ENCODE measurements at regions not wholly inside any gene's neighbourhood (a gene's known extent, or its start where the extent isn't known, plus 50 kb on each side); places are given as distances from the start of the nearest gene placed in this dataset.

DNA sequence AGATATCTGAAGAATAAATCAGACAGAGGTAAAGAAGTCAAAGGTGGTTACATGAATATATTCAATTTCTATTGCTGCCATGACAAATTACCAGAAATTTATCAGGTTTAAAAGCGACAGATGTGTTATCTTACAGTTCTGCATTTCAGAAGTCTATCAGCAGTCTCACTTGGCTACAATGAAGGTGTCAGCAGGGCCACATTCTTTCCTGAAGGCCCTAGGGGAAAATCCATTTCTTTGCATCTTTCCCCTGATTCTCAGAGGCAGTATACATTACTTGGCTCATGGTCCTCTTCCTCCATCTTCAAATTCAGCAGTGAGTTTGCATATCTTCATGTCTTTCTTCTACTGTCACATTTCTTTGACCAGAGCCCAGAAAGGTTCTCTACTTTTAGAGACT lies 145.8 kb upstream of the GULP1 start:
- Histone ChIP-seq H2AK9ac (replicated peaks; ENCODE audit: low read depth, low read length, poor library complexity) (no peak overlapping the region), H3K9ac (ENCODE audit: low read depth, low read length) (no peak overlapping the region), H3K9me1 (ENCODE audit: insufficient read depth, low read length) (no peaks in the 10 kb centered on the region), H3K27ac (ENCODE audit: insufficient read depth, low read length) (no peak overlapping the region), H3K27me3 (ENCODE audit: control insufficient read depth, insufficient read depth, low read length) (no peaks in the 10 kb centered on the region), H3K79me1 (ENCODE audit: low read depth in 1 of 2, low read length in 2 of 2) (no peaks in the 10 kb centered on the region), H3K56ac (ENCODE audit: extremely low read depth, insufficient read depth, low read length) (no peak overlapping the region), H3K4me3 (ENCODE audit: insufficient read depth, low read depth, low read length) (no peak overlapping the region), H3K14ac (replicated peaks; ENCODE audit: low read depth, low read length) (no peak overlapping the region), H2BK120ac (ENCODE audit: low read depth, low read length) (no peak overlapping the region), H2AK5ac (ENCODE audit: low read depth, low read length) (no peak overlapping the region), H3K23ac (ENCODE audit: low read depth, low read length) (no peak overlapping the region), H3K18ac (ENCODE audit: low read depth, low read length) (no peak overlapping the region), H2BK15ac (ENCODE audit: low read depth, low read length) (no peak overlapping the region), H3K4me1 (ENCODE audit: control insufficient read depth, insufficient read depth, low read length) (no peaks in the 10 kb centered on the region), H3K9me3 (ENCODE audit: control insufficient read depth, insufficient read depth, low read length) (no peaks in the 10 kb centered on the region), H4K8ac (ENCODE audit: low read depth in 2 of 2, low read length in 2 of 2) (no peak overlapping the region), H3K4ac (ENCODE audit: low read depth, low read length) (no peak overlapping the region), H3K4me2 (ENCODE audit: low read depth, low read length) (no peak overlapping the region), H2AFZ (replicated peaks; ENCODE audit: low read length, poor library complexity) (no peak overlapping the region), H4K5ac (ENCODE audit: low read depth, low read length) (no peak overlapping the region), H2BK5ac (ENCODE audit: low read depth, low read length, poor library complexity, severe bottlenecking) (no peak overlapping the region), H4K91ac (ENCODE audit: insufficient read depth, low read depth, low read length) (no peak overlapping the region), H4K20me1 (ENCODE audit: insufficient read depth, low read length) (no peaks in the 10 kb centered on the region), H3K36me3 (ENCODE audit: control insufficient read depth, insufficient read depth, low read length) (no peaks in the 10 kb centered on the region), H2BK20ac (ENCODE audit: low read depth, low read length) (no peak overlapping the region)
- no CpG with 5 or more reads among the region's 1 CpG for WGBS, 2 experiments (ENCODE audit: extremely low coverage in 2 of 2, insufficient read length in 1 of 2)
- dilution Hi-C loops (cut with HindIII; ENCODE audit: low sequenced_read_pairs, unreplicated experiment): no loop called here
- BruUV-seq (replicated peaks): no TSS peak
- TF ChIP-seq, protein P1, sequence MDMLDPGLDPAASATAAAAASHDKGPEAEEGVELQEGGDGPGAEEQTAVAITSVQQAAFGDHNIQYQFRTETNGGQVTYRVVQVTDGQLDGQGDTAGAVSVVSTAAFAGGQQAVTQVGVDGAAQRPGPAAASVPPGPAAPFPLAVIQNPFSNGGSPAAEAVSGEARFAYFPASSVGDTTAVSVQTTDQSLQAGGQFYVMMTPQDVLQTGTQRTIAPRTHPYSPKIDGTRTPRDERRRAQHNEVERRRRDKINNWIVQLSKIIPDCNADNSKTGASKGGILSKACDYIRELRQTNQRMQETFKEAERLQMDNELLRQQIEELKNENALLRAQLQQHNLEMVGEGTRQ (IDR thresholded peaks at IDR 0.05; ENCODE audit: low read depth, low read length): no peak
- TF ChIP-seq MXI1 (IDR thresholded peaks at IDR 0.05; ENCODE audit: borderline replicate concordance, low read depth, low read length): no peak
- TF ChIP-seq CEBPB (IDR thresholded peaks at IDR 0.05; ENCODE audit: low read depth, low read length): no peak
- no peak for TF ChIP-seq MAZ (IDR thresholded peaks at IDR 0.05; ENCODE audit: borderline replicate concordance, low read depth, low read length)
- TF ChIP-seq, protein P2, sequence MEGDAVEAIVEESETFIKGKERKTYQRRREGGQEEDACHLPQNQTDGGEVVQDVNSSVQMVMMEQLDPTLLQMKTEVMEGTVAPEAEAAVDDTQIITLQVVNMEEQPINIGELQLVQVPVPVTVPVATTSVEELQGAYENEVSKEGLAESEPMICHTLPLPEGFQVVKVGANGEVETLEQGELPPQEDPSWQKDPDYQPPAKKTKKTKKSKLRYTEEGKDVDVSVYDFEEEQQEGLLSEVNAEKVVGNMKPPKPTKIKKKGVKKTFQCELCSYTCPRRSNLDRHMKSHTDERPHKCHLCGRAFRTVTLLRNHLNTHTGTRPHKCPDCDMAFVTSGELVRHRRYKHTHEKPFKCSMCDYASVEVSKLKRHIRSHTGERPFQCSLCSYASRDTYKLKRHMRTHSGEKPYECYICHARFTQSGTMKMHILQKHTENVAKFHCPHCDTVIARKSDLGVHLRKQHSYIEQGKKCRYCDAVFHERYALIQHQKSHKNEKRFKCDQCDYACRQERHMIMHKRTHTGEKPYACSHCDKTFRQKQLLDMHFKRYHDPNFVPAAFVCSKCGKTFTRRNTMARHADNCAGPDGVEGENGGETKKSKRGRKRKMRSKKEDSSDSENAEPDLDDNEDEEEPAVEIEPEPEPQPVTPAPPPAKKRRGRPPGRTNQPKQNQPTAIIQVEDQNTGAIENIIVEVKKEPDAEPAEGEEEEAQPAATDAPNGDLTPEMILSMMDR (conservative IDR thresholded peaks at IDR 0.05; ENCODE audit: low read depth, low read length): no peak
- TF ChIP-seq FOS (IDR thresholded peaks at IDR 0.05; ENCODE audit: low read depth, low read length): no peak
- no peak for TF ChIP-seq RFX5 (IDR thresholded peaks at IDR 0.05; ENCODE audit: low read depth, low read length)
- TF ChIP-seq CHD1 (IDR thresholded peaks at IDR 0.05; ENCODE audit: low read depth, low read length): no peak
- TF ChIP-seq MAFK (IDR thresholded peaks at IDR 0.05; ENCODE audit: low read depth, low read length): no peak
- no peak for TF ChIP-seq POLR2A (IDR thresholded peaks at IDR 0.05; ENCODE audit: low read depth, low read length)
- TF ChIP-seq NFE2L2 (IDR thresholded peaks at IDR 0.05; ENCODE audit: low read depth, low read length): no peak
- ATAC-seq (ENCODE audit: low read depth): no peak
- intact Hi-C loops (cut with micrococcal nuclease): no loop called here
- no peak for DNase-seq
- CTCF ChIA-PET: no interaction called here
- in situ Hi-C loops (cut with MboI; ENCODE audit: low sequenced_read_pairs): no loop called here
- POLR2A ChIA-PET (ENCODE audit: unreplicated experiment): no interaction called here
